ENCODE measurements at regions not wholly inside any gene's neighbourhood (a gene's known extent, or its start where the extent isn't known, plus 50 kb on each side); places are given as distances from the start of the nearest gene placed in this dataset.
A peak's percentile ranks its signal among the peaks of the same experiment; 100 is the strongest.
"Not testable (repeated sequence)": the region's sequence is repeated elsewhere in the genome, so short reads cannot be mapped to it uniquely, and the experiment has no call there.

- ATAC-seq (no peak), DNase-seq (no peak)
- intact Hi-C loops (cut with DNase I): no loop called here
Measured at GRCh38 chr12:4161718-4162117, 111.8 kb upstream of the CCND2 start.

- intact Hi-C loops (cut with DNase I): no loop called here
- ATAC-seq: no peak
- no peak for DNase-seq
Measured at GRCh38 chr12:4160314-4161040, 113.1 kb upstream of the CCND2 start.

GRCh38 chr12:4159851-4160250, 113.7 kb upstream of the CCND2 start:
- no peak for ATAC-seq
- DNase-seq: no peak
- intact Hi-C loops (cut with DNase I): no loop called here

- intact Hi-C loops (cut with DNase I): no loop called here
- DNase-seq (no peak), ATAC-seq (no peak)
Measured at GRCh38 chr12:4158306-4158705, 115.3 kb upstream of the CCND2 start.

- ATAC-seq (no peak), DNase-seq (no peak)
- intact Hi-C loops (cut with DNase I): no loop called here
Measured at GRCh38 chr12:4157122-4157521, 116.4 kb upstream of the CCND2 start.

GRCh38 chr12:4156317-4156716, 117.2 kb upstream of the CCND2 start:
- ATAC-seq: no peak
- DNase-seq: no peak
- intact Hi-C loops (cut with DNase I): no loop called here

GRCh38 chr12:4154672-4155225, 118.8 kb upstream of the CCND2 start:
- intact Hi-C loops (cut with DNase I): no loop called here
- DNase-seq: no peak
- ATAC-seq: no peak

- intact Hi-C loops (cut with DNase I): no loop called here
- ATAC-seq (peak; percentile 57), DNase-seq (no peak)
Measured at GRCh38 chr12:4153343-4153892, 120.1 kb upstream of the CCND2 start.

GRCh38 chr12:4152145-4152795, 121.3 kb upstream of the CCND2 start:
- ATAC-seq: no peak
- intact Hi-C loops (cut with DNase I): no loop called here
- no peak for DNase-seq

GRCh38 chr12:4151362-4152121, 122.0 kb upstream of the CCND2 start:
- intact Hi-C loops (cut with DNase I): no loop called here
- DNase-seq (no peak), ATAC-seq (no peak)

- intact Hi-C loops (cut with DNase I); ATAC-seq; DNase-seq: not testable (repeated sequence)
Measured at GRCh38 chr12:4150355-4150754, 123.2 kb upstream of the CCND2 start.

- intact Hi-C loops (cut with DNase I): no loop called here
- ATAC-seq (peak in 1 of 2 donors; percentile 64), DNase-seq (peak; percentile 50)
Measured at GRCh38 chr12:4148418-4149056, 125.0 kb upstream of the CCND2 start.

- no peak for ATAC-seq
- intact Hi-C loops (cut with DNase I): no loop called here
Measured at GRCh38 chr12:4147031-4147481, 126.5 kb upstream of the CCND2 start.

GRCh38 chr12:4145990-4146859, 127.3 kb upstream of the CCND2 start:
- ATAC-seq: no peak
- DNase-seq: no peak
- intact Hi-C loops (cut with DNase I): no loop called here

More at GRCh38 chr12:4147031-4147481, 126.5 kb upstream of the CCND2 start:
- no peak for DNase-seq

- no peak for DNase-seq
- ATAC-seq: no peak
- intact Hi-C loops (cut with DNase I): no loop called here
Measured at GRCh38 chr12:4144676-4145075, 128.9 kb upstream of the CCND2 start.

- intact Hi-C loops (cut with DNase I): no loop called here
- DNase-seq (no peak), ATAC-seq (no peak)
Measured at GRCh38 chr12:4143896-4144295, 129.7 kb upstream of the CCND2 start.

GRCh38 chr12:4141348-4142270, 132.0 kb upstream of the CCND2 start:
- intact Hi-C loops (cut with DNase I): no loop called here
- DNase-seq (no peak), ATAC-seq (peak in 1 of 2 donors; percentile 25)
